ENCODE measurements at regions not wholly inside any gene's neighbourhood (a gene's known extent, or its start where the extent isn't known, plus 50 kb on each side); places are given as distances from the start of the nearest gene placed in this dataset.

- DNase-seq (ENCODE audit: unreplicated experiment), result no peak
- intact Hi-C loops (cut with micrococcal nuclease), result no loop called here
- H3K36me3 Mint-ChIP-seq (ENCODE audit: insufficient read depth, unreplicated experiment), result no peaks in the 10 kb centered on the region
- no peak overlapping the region for H3K27ac Mint-ChIP-seq (ENCODE audit: low read depth, unreplicated experiment)
- no peaks in the 10 kb centered on the region for H3K9me3 Mint-ChIP-seq (ENCODE audit: unreplicated experiment)
- no peaks in the 10 kb centered on the region for H3K4me1 Mint-ChIP-seq (ENCODE audit: insufficient read depth, unreplicated experiment)
- TF ChIP-seq CTCF (IDR thresholded peaks at IDR 0.05; ENCODE audit: unreplicated experiment), result no peak
- ChIA-PET POLR2A (no interaction called here), CTCF (no interaction called here)
- no peak overlapping the region for H3K4me3 Mint-ChIP-seq (ENCODE audit: unreplicated experiment)
- BruUV-seq (replicated peaks), result no TSS peak
- no peaks in the 10 kb centered on the region for H3K27me3 Mint-ChIP-seq (ENCODE audit: insufficient read depth, unreplicated experiment)
Measured at GRCh38 chr3:144282313-144282712, 310.7 kb downstream of the DIPK2A start.

- H3K36me3 Mint-ChIP-seq (ENCODE audit: insufficient read depth, unreplicated experiment), result no peaks in the 10 kb centered on the region
- intact Hi-C loops (cut with micrococcal nuclease), result no loop called here
- POLR2A ChIA-PET, result no interaction called here
- no peaks in the 10 kb centered on the region for H3K4me1 Mint-ChIP-seq (ENCODE audit: insufficient read depth, unreplicated experiment)
- no peak for TF ChIP-seq CTCF (IDR thresholded peaks at IDR 0.05; ENCODE audit: unreplicated experiment)
- H3K27ac Mint-ChIP-seq (ENCODE audit: low read depth, unreplicated experiment), result no peak overlapping the region
- DNase-seq (ENCODE audit: unreplicated experiment), result no peak
- no TSS peak for BruUV-seq (replicated peaks)
- CTCF ChIA-PET, result no interaction called here
- no peaks in the 10 kb centered on the region for H3K27me3 Mint-ChIP-seq (ENCODE audit: insufficient read depth, unreplicated experiment)
- H3K9me3 Mint-ChIP-seq (ENCODE audit: unreplicated experiment), result no peaks in the 10 kb centered on the region
- H3K4me3 Mint-ChIP-seq (ENCODE audit: unreplicated experiment), result no peak overlapping the region
Measured at GRCh38 chr3:144286235-144286910, 314.8 kb downstream of the DIPK2A start.

GRCh38 chr3:144287001-144287400 is 315.4 kb downstream of the DIPK2A start:
- H3K9me3 Mint-ChIP-seq (ENCODE audit: unreplicated experiment), result no peaks in the 10 kb centered on the region
- H3K36me3 Mint-ChIP-seq (ENCODE audit: insufficient read depth, unreplicated experiment), result no peaks in the 10 kb centered on the region
- H3K4me1 Mint-ChIP-seq (ENCODE audit: insufficient read depth, unreplicated experiment), result no peaks in the 10 kb centered on the region
- no peaks in the 10 kb centered on the region for H3K27me3 Mint-ChIP-seq (ENCODE audit: insufficient read depth, unreplicated experiment)
- ChIA-PET POLR2A (interaction anchor here (0.9 kb wide), 1 partner anchor 10 kb away, joined by 4 read pairs; no protein-coding TSS in a partner anchor), CTCF (no interaction called here)
- H3K4me3 Mint-ChIP-seq (ENCODE audit: unreplicated experiment), result no peak overlapping the region
- no peak for TF ChIP-seq CTCF (IDR thresholded peaks at IDR 0.05; ENCODE audit: unreplicated experiment)
- no peak overlapping the region for H3K27ac Mint-ChIP-seq (ENCODE audit: low read depth, unreplicated experiment)
- DNase-seq (ENCODE audit: unreplicated experiment), result no peak
- no TSS peak for BruUV-seq (replicated peaks)
- intact Hi-C loops (cut with micrococcal nuclease), result no loop called here

GRCh38 chr3:144289057-144289456 is 317.4 kb downstream of the DIPK2A start:
- no peaks in the 10 kb centered on the region for H3K4me1 Mint-ChIP-seq (ENCODE audit: insufficient read depth, unreplicated experiment)
- no peak for TF ChIP-seq CTCF (IDR thresholded peaks at IDR 0.05; ENCODE audit: unreplicated experiment)
- intact Hi-C loops (cut with micrococcal nuclease), result no loop called here
- ChIA-PET CTCF (interaction anchor here (0.6 kb wide), 1 partner anchor 316 kb away, joined by 4 read pairs; no protein-coding TSS in a partner anchor), POLR2A (no interaction called here)
- H3K27me3 Mint-ChIP-seq (ENCODE audit: insufficient read depth, unreplicated experiment), result no peaks in the 10 kb centered on the region
- BruUV-seq (replicated peaks), result no TSS peak
- no peak for DNase-seq (ENCODE audit: unreplicated experiment)
- peaks cover 7% of the 10 kb centered on the region for H3K9me3 Mint-ChIP-seq (ENCODE audit: unreplicated experiment)
- H3K36me3 Mint-ChIP-seq (ENCODE audit: insufficient read depth, unreplicated experiment), result no peaks in the 10 kb centered on the region
- H3K27ac Mint-ChIP-seq (ENCODE audit: low read depth, unreplicated experiment), result no peak overlapping the region
- H3K4me3 Mint-ChIP-seq (ENCODE audit: unreplicated experiment), result no peak overlapping the region
